ENCODE measurements at regions not wholly inside any gene's neighbourhood (a gene's known extent, or its start where the extent isn't known, plus 50 kb on each side); places are given as distances from the start of the nearest gene placed in this dataset.

- ATAC-seq (peak; percentile 97), FAIRE-seq (peak; percentile 99), DNase-seq (ENCODE audit: extremely low read depth in 1 of 4, low spot score in 3 of 4) (peak; percentile 84 to 91 (median 86))
- POLR2A ChIA-PET: interaction anchor here (0.6 kb wide), 1 partner anchor 148 kb away, joined by 3 read pairs; no protein-coding TSS in a partner anchor
- Histone ChIP-seq H3K4me1 (replicated peaks in 1 of 2; ENCODE audit: control insufficient read depth in 2 of 2, insufficient read depth in 2 of 2, low read length in 2 of 2) (peaks cover 18 to 30% of the 10 kb centered on the region in 2 experiments), H2AFZ (ENCODE audit: low read depth, low read length) (peak overlapping the region; percentile 82), H3K4me2 (ENCODE audit: insufficient read depth, low read length) (peak overlapping the region; percentile 78), H3K27ac (ENCODE audit: extremely low read depth, low read depth, low read length) (peak overlapping the region; percentile 94), H3K79me2 (ENCODE audit: control insufficient read depth, insufficient read depth, low read length) (no peaks in the 10 kb centered on the region), H3K9me1 (ENCODE audit: control insufficient read depth, insufficient read depth, low read length) (peaks cover 6% of the 10 kb centered on the region), H3K27me3 (ENCODE audit: control insufficient read depth in 2 of 2, insufficient read depth in 2 of 2, low read length in 2 of 2) (peaks cover 0 to 6% of the 10 kb centered on the region in 2 experiments; a peak in 2 of 5 replicates), H4K20me1 (replicated peaks; ENCODE audit: control insufficient read depth, insufficient read depth, low read length) (peaks cover 4% of the 10 kb centered on the region; the same call in 1 of the 2 replicates), H3K9me3 (replicated peaks; ENCODE audit: control insufficient read depth, insufficient read depth, low read depth, low read length) (no peaks in the 10 kb centered on the region), H3K9ac (ENCODE audit: insufficient read depth in 1 of 2, low read depth in 2 of 2, low read length in 2 of 2) (peak overlapping the region; percentile 47 to 63; a peak in 3 of 4 replicates), H3K36me3 (ENCODE audit: control insufficient read depth, insufficient read depth, low read length) (no peaks in the 10 kb centered on the region), H3K4me3 (no peak overlapping the region)
- BruUV-seq (replicated peaks): no TSS peak
- intact Hi-C loops (cut with micrococcal nuclease) (no loop called here), in situ Hi-C loops (cut with MboI) (no loop called here)
- CTCF ChIA-PET (ENCODE audit: low intra/inter-chr PET ratio): no interaction called here
- WGBS (ENCODE audit: insufficient coverage, low coverage, missing lambda C conversion rate): 5% methylated on average over 11 of the region's 11 CpGs
- TF ChIP-seq ZNF589 (CRISPR knock-in tag; IDR thresholded peaks at IDR 0.05; ENCODE audit: low read depth) (peak; percentile 87), HMGN3 (IDR thresholded peaks at IDR 0.05; ENCODE audit: borderline replicate concordance, extremely low read depth, insufficient read length, low read depth, low read length) (peak; percentile 48), TOE1 (IDR thresholded peaks at IDR 0.05; ENCODE audit: borderline replicate concordance) (peak; percentile 55; the same call in 1 of the 2 replicates), TOE1 (CRISPR knock-in tag; IDR thresholded peaks at IDR 0.05; ENCODE audit: borderline replicate concordance, low read depth) (no peak), MAFK (IDR thresholded peaks at IDR 0.05; ENCODE audit: low read length) (peak; percentile 49; the same call in 1 of the 2 replicates), SMAD4 (CRISPR knock-in tag; conservative IDR thresholded peaks at IDR 0.05) (peak; percentile 96), ZBED1 (IDR thresholded peaks at IDR 0.05) (peak; percentile 87; the same call in 1 of the 2 replicates), ETS1 (conservative IDR thresholded peaks at IDR 0.05; ENCODE audit: control insufficient read depth, low read depth, low read length) (peak; percentile 62; the same call in 1 of the 2 replicates), POLR3A (IDR thresholded peaks at IDR 0.05; ENCODE audit: borderline replicate concordance, extremely low read depth, insufficient read depth, insufficient read length) (no peak), ZNF407 (IDR thresholded peaks at IDR 0.05; ENCODE audit: low read depth) (no peak), NBN (IDR thresholded peaks at IDR 0.05; ENCODE audit: low read depth) (peak; percentile 60; the same call in 1 of the 2 replicates), ARNT (IDR thresholded peaks at IDR 0.05) (peak; percentile 76 to 93; a peak in 3 of 4 replicates)
Measured at GRCh38 chr11:19441752-19442553, 201.2 kb upstream of the E2F8 start.
